ENCODE measurements at regions not wholly inside any gene's neighbourhood (a gene's known extent, or its start where the extent isn't known, plus 50 kb on each side); places are given as distances from the start of the nearest gene placed in this dataset.

DNA sequence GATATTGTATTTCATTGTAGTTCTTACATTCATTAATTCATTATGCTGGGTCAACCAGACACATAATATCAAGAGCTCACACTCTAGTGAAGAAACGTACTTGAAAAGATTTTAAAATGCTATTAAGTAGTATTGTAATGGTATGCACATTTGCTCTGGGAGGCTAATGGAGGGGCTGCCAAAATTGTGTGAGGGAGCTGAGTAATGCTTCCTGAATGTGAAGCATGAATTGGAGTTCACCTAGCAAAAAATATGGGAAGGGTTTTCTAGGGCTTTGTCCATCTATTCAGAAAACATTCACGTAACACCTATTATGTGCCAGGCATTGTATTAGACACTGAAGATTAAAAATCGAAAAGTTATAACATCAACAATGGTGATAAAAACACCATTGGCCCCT, 403.8 kb upstream of the PDE3A start:
- DNase-seq, result no peak

- DNase-seq, result no peak
These were observed 402.9 kb upstream of the PDE3A start for GRCh38 chr12:19965196-19966038.

GRCh38 chr12:19967001-19967400, 401.3 kb upstream of the PDE3A start:
- peak; percentile 84 for DNase-seq

DNA sequence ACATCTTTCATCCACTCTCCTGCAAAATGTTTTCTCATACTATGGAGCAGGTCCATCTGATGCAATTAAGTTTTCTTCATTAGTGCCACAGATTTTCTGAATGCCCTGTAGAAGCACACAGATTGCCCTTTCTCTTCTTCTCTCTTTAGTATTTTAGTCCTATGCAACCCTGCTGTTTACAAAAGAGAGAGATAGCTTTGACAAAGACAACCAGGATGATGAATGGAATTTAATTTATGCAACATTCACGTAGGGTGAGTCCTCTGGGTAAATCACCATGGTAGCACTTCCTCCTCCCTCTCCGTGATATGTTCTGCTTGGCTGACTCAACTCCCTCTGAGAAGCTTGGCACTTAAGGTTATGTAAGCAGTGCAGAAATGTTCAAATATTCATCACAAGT, 400.9 kb upstream of the PDE3A start:
- DNase-seq, result peak; percentile 92

DNA sequence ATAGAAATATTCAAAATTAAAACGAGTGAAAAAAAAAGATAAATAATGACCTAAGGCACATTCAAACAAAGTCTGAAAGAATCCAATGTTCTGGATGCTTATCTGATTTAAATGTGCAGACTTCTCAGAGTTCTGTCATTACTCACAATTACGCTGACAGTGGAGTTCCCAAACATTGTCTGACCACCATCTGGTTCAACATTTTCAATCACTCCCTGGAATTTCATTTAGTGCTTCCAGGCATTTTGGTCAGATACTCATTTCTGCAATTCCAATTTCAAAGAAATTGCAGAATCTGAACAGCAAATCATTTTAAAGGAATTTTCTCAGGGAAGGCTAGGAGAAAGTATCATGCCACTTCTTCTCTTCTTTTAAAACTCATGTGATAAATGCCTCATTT, 398.2 kb upstream of the PDE3A start:
- DNase-seq, result peak; percentile 52

DNA sequence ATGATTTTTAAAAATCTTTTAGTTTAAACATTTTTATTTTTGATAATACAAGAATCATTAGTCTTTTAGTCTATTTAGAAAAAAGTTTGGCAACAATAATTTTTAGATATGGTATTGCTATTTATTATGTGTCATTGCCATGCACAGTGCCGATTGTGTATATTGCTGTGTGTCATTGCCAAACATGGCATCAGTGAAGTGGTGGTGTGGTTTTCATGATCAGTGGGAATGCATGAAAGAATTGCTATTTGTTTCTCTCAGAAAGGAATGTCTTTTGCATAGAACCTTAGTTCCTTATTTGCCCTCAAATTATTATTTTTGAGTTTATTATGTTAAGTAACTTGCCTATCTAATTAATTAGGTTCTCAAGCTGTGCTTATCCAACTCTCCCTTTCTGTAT, 397.5 kb upstream of the PDE3A start:
- DNase-seq, result peak; percentile 11

DNA sequence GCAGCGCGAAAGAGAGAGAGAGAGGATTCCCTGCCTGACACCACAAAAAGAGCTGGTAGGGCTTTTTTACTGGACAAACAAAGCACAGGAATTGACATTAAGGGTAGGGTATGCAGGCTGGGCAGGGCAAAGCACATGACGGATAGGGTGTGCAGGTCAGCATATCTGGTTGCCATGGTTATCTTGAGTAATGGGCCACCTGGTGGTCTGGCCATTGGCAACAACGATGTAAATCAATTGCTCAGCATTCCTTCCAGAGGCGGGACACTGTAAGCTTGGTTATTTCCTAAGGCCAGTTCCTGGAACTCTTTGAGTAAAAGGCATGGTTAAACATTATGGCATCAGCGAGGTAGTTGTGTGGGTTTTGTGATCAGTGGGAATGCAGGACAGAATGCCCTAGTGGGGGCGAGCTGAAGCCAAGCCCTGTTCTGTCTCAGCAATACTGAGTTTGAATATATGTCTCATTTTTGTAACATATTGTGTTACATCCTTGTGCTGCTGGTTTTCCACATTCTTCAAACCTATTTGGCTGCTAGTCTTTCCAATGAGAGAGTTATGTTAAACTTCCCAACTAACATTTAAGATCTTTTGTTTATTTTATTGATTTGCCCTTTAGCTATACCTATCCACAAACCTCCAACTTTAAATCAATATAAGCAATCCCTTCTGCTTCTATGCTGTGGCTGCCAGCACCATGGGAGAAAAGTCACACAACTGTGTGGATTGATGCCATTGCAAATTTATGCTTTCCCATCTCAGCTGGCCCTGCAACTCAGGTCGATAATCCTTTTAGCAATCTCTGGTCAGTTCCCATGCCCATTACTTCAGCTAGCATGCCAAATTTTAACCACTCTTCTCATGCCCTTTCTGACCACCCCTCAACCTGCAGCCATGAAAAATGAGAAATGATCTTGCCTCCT, 396.7 kb upstream of the PDE3A start:
- DNase-seq, result peak; percentile 76

- no peak for DNase-seq
These were observed 395.7 kb upstream of the PDE3A start for GRCh38 chr12:19972325-19973288.

DNA sequence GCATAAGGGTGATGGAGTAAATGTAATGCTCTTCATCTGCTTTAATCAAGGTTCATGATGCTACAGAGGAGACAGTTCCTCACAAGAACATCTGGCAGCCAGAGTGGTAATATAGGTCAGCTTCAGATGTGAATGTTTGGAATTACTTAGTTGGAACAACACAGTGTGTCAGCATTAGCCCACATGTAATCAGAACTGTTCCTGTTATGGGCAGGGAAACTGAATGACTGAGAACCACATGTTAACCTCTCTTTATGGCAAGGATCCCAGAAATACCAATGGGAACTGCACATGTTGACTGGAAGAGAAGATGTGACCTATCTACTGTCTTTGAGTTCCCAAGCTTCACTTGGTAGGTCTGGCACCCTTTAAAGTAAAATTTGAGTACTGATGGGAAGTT, 390.1 kb upstream of the PDE3A start:
- peak; percentile 23 for DNase-seq

- no peak for DNase-seq
These were observed 388.8 kb upstream of the PDE3A start for GRCh38 chr12:19979584-19979983.

GRCh38 chr12:19981944-19982343, 386.4 kb upstream of the PDE3A start:
- DNase-seq, result peak; percentile 20

DNA sequence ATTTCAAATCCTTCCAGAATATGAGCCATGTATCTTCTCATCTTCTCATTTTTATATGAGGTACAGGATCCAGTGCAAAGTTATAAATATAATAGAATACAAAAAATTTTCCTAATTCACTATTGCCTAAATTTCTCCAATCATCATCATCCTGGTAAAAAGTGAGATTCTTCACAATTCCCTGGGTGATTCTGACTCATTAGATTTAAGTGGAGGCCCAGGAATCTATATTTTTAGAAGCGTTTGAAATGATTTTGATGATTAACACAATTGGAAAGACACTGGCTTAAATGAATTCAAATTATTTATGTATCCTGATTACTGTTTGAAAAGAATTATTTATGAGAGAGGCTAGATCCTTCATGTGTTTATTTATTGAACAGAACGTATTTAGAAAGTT, 380.3 kb upstream of the PDE3A start:
- DNase-seq, result no peak

- DNase-seq, result peak; percentile 60
These were observed 379.9 kb upstream of the PDE3A start for GRCh38 chr12:19988459-19988873.

DNA sequence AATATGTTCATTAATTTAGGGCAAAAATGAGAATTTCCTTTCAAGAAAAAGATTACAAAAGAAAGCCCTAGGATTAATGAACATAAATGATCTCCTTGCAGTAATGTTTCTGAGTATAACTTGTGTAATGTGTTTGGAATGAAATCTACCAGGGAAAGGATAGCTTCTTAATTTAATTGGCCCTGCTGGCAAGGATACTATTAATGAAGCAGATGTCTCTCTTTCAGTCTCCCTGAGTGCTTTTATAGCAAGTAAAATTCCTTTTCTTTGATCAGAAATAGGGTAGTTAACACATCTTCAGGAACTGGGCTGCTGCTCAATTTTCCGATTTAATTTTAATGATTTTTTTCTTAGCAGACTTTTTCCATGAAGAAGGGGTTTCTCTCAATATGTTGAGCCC, 379.4 kb upstream of the PDE3A start:
- peak; percentile 28 for DNase-seq

GRCh38 chr12:19991146-19991545, 377.2 kb upstream of the PDE3A start:
- DNase-seq, result no peak

DNA sequence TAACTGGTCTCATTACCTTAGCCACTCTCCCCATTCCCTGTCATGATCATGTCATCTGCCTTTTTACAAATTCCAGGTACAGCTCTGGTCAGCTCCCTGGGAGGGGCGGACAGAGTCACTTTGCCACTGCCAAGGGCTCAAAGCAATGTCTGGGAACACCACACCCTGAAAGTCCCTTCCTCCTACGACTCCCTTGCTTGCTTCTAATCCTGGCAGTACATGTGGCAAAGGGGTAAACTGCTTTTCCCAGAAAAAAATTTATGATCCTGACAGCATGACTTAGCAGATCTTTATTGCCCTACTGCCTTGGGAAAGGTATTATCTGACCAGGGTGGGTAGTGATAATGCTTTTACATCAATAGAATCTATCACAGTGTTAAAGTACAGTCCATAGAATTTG, 376.0 kb upstream of the PDE3A start:
- no peak for DNase-seq

DNA sequence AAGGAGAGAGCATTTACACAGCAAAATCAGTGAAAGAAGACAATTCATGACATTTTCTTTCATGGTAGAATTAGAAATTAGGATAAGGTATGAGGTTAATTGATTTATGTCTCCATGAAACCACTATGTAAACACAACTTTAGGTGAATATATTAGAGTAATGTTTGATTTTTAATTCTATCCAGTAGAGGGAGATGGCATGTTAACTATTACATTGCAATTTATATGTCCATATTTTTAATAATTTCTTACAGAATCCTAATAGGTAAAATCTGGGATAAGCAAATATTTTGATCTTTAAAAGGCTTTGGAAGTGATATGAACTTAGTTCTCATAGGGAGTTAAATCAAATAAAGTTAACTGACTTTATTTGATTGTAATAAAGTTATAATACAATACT, 373.4 kb upstream of the PDE3A start:
- peak; percentile 11 for DNase-seq

DNA sequence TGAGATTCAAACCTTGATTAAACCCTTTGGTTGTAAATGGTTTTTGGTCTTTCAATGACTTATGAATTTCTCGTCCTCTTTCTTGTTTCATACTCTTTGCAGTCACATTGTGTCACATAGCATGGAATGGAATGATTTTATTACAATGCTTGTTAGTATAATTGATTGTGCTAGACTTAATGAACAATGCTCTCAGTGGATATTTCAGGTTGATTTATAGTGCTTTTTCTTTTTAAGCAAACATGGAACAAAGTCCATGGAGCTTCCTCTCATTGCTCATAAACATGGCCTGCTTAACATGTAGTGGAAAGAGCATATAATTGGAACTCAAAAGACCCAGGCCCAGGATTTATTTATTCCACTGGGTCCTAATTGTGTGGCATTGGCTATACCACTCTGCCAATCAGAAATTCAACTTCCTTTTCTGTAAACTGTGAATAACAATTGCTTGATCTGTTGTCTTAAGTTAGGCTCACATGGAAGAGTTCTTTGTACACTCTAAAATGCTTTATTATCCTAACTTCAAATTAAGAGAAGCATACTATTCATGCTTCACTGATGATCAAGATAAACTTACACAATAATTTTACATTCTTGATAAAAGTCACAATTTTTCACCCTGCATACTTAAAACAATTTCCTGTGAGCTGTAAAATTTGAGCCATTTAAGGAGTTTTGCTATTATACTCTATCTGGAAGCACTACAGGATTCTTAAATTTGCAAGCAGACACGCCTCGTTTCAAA, 370.5 kb upstream of the PDE3A start:
- DNase-seq, result peak; percentile 56

GRCh38 chr12:19998411-19998810, 369.9 kb upstream of the PDE3A start:
- peak; percentile 28 for DNase-seq

GRCh38 chr12:19998961-19999804, 369.2 kb upstream of the PDE3A start:
- DNase-seq, result peak; percentile 11

- no peak for DNase-seq
These were observed 368.6 kb upstream of the PDE3A start for GRCh38 chr12:19999805-20000138.
